ENCODE measurements at regions not wholly inside any gene's neighbourhood (a gene's known extent, or its start where the extent isn't known, plus 50 kb on each side); places are given as distances from the start of the nearest gene placed in this dataset.

DNA sequence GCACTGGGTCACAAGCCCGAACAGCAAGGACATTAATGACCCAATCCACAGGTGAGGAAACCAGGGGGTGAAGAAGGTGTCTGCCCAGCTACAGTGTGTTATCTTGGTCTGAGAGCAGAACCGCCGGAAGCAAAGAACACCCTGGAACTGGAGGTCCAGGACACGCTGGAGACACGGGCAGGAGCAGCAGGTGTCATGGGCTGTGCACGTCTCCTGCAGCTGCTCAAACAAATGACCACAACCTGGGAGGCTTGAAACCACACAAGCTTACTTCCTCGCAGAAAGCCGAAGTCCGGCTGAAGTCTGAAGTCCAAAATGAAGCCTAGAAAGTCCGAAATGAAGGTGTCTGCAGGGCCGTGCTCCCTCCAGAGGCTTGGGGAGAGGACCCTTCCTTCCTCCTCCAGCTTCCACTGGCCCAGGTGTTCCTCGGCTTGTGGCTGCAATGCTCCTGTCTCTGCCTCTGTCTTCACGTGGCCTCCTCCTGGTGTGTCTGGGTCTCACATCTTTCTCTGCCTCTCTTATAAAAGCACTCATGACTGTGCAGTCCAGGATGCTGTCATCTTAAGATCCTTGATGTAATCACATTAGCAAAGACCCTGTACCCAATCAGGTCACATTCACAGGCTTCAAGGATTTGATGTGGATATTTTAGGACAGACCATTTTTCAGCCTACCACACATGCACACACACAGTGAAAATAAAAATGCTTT, 351.2 kb downstream of the C16orf95 start:
- no peak for DNase-seq

DNA sequence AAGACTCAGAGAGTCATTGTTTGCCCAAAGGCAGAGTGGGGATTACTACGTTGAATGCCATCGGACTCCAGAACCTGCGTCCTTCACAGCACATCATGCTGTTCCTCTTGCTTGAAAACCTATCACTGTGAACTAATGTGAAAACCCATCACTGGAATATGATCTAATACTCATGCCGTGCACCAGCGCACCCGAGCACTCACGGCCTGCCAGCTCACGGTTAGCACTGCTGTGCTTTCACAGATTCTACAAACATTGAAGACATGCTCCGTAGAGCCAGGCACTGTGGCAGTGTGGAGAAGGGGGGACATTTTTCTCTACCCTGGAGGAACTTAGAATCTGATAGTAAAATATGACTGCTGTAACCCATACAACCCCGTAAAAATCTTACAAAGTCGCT, 350.4 kb downstream of the C16orf95 start:
- no peak for DNase-seq

GRCh38 chr16:86968866-86969265, 348.3 kb downstream of the C16orf95 start:
- DNase-seq: no peak

DNA sequence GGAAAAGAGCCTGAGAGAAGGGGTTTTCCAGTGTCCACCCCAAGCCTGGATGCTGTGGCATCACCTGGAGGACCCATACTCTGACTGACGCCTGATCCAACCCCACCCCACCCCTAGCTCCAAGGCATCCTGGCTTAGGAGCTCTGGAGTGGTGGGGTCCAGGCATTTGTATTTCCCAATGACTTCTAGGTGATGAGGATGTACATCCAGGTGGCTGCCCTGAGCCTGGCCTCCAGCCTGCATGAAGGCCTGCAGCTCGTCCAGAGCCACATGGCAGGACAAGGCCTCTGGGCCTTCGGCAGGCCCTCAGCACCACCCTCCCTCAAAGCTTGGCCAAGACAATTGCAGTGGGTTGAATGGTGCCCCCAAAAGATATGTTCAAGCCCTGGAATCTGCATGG, 347.5 kb downstream of the C16orf95 start:
- no peak for DNase-seq

DNA sequence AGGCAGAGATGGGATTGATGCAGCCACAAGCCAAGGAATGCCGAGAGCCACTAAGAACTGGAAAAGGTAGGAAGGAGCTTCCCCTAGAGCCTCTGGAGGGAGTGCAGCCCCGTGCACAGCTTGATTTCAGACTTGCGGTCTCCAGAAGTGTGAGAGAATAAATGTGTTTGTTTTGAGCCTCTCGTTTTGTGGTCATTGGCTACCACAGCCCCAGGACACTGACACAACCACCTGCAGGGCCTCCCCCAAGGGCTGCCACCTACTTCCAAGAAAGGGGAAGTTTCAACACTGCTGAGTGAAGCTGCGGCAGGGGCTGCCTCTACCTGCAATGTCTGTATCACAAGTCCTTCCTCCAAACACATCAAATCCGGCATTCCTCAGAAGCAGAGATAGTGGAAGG, 346.9 kb downstream of the C16orf95 start:
- DNase-seq: no peak

GRCh38 chr16:86970726-86971125, 346.5 kb downstream of the C16orf95 start:
- no peak for DNase-seq

DNA sequence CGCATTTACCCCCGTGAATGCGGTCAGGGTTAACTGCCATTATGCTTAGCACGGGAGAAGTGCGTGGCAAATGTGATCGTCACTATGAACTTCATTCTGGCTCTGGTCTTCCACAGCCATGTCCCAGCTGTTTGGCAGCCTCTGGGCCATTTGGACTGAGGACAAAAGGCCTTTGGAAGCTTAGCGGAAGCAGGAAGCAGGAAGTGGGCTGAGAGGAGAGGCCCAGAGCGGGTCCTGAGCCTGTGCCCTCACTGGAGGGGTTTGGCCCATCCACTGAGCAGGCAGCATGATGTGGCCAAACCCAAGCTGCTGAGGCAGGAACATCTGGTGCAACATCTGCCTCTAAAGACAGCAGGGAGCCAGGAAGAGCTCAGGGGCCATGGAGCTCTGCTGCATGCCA, 345.9 kb downstream of the C16orf95 start:
- no peak for DNase-seq

GRCh38 chr16:86974120-86974519, 343.1 kb downstream of the C16orf95 start:
- DNase-seq: no peak

- peak; percentile 26 for DNase-seq
Measured at GRCh38 chr16:86975445-86975844, 341.7 kb downstream of the C16orf95 start.

DNA sequence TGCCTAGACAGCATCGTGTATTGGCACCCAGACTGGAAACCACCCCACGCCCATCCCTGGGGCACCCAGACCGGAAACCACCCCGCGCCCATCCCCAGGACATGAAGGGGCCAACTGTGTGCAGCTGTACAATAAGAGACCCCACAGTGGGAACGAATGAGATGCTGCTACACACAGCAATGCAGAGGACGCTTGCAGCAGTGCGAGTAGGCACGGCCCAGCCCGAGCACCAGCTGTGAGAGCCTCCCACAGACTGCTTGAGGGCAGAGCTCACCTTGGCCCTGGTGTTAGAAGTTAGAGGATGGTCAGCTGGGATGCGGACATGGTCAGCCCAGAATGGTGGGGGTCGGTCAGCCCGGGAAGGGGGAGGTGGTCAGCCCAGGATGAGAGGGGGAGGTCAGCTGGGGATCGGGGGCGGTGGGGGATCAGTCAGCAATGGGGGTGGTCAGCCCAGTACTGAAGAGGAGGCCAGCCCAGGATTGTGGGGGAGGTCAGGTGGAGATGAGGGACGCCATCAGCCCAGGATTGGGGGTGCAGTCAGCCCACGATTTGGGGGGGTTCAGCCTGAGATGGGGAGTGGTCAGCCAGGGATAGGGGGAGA, 340.0 kb downstream of the C16orf95 start:
- no peak for DNase-seq

DNA sequence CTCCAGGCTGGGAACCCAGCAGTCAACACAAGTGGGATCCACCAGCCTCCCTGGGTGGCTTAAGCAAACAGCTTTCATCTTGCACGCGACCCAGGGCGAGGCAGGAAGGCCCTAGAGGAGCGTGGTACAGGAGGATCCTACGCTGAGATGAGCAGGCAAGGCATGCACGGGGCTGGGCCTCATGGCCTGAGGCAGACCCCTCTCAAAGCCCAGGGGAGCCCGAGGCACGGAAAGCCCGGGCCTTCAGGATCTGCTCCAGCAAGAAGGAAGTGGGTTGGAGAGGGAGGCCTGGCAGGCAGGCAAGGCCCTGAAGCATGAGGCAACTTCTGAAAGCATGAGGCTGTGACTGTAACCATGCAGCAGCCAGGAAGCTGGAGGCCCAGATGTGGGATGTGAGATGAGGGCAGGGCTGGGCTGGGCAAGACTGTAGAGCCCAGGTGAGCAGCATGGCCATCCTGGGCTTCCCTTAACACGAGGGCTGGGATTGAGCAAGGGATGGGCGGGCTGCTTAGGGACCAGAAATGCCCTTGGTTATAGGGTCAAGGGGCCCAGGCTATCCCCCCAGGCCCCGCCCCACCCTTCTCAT, 338.7 kb downstream of the C16orf95 start:
- DNase-seq: no peak

- DNase-seq: no peak
Measured at GRCh38 chr16:86979061-86979460, 338.1 kb downstream of the C16orf95 start.

DNA sequence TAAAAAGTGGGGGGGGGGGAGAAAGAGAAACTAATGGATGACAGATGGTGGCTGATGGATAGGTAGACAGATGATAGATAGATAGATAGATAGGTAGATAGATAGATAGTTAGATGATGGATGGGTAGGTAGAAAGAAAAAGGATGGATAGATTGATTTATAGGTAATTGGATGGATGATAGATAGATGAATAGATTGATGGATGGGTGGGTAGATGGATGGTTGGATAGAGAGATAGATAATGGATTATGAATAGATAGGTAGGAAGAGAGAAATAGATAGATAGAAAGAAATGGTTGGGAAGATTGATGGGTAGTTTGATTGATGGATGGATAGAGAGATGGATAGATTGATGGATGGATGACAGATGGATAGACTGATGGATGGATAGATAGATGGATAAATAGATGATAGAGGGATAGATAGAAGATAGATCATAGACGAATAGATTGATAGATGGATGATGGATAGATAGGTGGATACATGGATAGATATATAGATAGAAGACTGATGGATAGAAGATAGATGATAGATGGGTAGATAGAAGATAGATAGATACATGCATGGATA, 337.1 kb downstream of the C16orf95 start:
- no peak for DNase-seq

GRCh38 chr16:86980644-86981043, 336.5 kb downstream of the C16orf95 start:
- no peak for DNase-seq

DNA sequence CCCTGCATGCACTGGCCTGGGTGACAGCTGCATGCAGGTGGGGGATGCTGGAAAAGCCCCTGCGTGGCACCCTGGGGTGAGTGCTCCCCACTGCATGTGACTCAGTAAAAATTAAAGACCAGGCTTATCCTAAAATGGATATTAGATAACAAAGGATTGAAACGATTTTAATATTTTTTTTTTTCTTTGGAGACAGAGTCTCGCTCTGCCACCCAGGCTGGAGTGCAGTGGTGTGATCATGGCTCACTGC, 334.9 kb downstream of the C16orf95 start:
- DNase-seq: no peak

GRCh38 chr16:86982912-86983311, 334.3 kb downstream of the C16orf95 start:
- no peak for DNase-seq

GRCh38 chr16:86983621-86984020, 333.6 kb downstream of the C16orf95 start:
- no peak for DNase-seq

DNA sequence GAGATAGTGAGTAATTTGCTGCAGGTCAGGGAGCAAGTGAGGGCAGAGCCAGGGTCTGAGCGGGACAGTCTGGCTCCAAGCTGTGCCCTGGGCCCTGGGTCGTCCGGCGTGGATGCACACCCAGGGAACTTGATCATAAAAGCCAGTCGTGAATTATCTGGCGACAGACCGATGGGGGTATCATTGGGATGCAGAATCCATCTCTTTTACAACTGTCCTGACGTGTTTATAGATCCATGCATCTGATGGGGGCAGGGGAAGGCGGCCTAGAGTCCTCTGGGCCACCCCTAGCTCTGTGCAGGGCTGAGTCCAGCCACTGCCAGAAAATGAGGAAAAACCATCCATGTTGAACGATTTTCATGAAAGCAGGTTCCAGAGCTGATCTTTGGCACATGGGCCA, 332.8 kb downstream of the C16orf95 start:
- no peak for DNase-seq

- DNase-seq: no peak
Measured at GRCh38 chr16:86984991-86985647, 332.1 kb downstream of the C16orf95 start.

DNA sequence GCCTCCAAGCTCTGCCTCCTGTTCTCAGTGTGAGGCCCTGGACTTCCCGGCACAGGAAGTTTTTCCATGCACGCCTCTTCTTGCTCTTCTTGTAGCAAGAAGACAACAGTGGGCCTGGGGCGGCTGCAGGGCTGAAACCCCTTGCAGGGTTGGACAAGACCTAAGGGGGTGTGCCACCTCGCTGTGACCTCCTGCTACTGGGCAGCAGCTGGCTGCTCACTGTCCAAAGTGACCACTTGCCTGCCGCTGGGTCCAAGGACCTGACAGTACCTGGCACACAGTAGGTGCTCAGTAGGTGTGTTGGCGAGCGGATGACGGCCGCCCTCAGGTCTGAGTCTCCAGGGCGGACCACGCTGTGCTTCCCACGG, 331.6 kb downstream of the C16orf95 start:
- no peak for DNase-seq

- DNase-seq: no peak
Measured at GRCh38 chr16:86986136-86986535, 331.1 kb downstream of the C16orf95 start.

DNA sequence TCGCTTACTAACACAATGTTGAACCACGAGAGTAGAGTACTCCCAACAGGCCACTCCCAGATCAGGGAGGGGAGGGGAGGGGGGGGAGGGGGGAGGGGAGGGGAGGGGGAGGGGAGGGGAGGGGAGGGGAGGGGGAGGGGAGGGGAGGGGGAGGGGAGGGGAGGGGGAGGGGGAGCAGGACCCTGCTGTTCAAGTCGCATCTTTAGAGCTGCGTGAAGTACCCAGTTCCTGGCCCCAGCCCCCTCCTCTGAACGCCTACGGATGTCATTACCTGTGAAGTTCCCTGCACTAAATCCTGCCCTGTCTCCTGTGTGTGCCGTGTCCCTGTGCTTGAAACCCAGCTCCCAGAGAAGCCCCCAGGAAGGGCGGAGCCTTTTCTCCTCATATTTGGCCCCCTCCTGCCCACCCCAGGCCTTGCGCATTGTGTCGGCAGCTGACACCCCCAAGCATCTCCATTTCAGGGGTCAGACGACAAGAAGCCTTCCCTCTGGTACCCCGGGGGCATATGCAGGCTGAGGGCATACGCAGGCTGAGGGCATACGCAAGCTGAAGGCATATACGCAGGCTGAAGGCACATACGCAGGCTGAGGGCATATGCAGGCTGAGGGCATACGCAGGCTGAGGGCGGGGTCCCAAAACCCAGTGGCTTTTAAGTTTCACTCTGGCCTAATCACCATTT, 330.2 kb downstream of the C16orf95 start:
- no peak for DNase-seq

Measured in hematopoietic multipotent progenitor cell treated with erythropoietin and hydrocortisone succinate and interleukin-3 and kit ligand, for 8 days (in vitro differentiated cells).